ENCODE measurements at regions not wholly inside any gene's neighbourhood (a gene's known extent, or its start where the extent isn't known, plus 50 kb on each side); places are given as distances from the start of the nearest gene placed in this dataset.

- TF ChIP-seq, protein P1, sequence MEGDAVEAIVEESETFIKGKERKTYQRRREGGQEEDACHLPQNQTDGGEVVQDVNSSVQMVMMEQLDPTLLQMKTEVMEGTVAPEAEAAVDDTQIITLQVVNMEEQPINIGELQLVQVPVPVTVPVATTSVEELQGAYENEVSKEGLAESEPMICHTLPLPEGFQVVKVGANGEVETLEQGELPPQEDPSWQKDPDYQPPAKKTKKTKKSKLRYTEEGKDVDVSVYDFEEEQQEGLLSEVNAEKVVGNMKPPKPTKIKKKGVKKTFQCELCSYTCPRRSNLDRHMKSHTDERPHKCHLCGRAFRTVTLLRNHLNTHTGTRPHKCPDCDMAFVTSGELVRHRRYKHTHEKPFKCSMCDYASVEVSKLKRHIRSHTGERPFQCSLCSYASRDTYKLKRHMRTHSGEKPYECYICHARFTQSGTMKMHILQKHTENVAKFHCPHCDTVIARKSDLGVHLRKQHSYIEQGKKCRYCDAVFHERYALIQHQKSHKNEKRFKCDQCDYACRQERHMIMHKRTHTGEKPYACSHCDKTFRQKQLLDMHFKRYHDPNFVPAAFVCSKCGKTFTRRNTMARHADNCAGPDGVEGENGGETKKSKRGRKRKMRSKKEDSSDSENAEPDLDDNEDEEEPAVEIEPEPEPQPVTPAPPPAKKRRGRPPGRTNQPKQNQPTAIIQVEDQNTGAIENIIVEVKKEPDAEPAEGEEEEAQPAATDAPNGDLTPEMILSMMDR (IDR thresholded peaks at IDR 0.05 in 4 of 5, conservative IDR thresholded peaks at IDR 0.05 in 1 of 5) = no peak
- no peak for TF ChIP-seq POLR2A (IDR thresholded peaks at IDR 0.05)
Measured at GRCh38 chr15:39474657-39475056, 106.2 kb upstream of the THBS1 start.
